ENCODE measurements at regions not wholly inside any gene's neighbourhood (a gene's known extent, or its start where the extent isn't known, plus 50 kb on each side); places are given as distances from the start of the nearest gene placed in this dataset.
A peak's percentile ranks its signal among the peaks of the same experiment; 100 is the strongest.
"Not testable (repeated sequence)": the region's sequence is repeated elsewhere in the genome, so short reads cannot be mapped to it uniquely, and the experiment has no call there.

DNA sequence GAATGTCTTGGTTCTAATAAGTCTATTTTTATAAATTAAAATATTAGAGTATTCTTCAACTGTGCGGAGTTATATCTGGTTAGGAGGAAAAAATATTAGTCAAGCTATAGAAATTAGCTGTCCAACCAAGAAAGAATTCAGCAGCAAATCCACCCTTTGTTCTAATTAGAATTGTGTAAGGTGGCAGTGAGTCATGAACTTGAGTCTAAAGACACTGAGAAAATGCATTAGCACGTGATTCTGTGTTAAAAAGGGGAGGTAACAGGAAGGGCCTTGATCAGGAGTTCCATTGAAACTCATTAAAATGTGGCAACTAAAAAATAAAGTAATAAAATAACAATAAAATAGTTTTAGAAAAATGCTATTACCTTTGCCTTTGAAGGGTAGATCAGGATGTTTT, 398.2 kb upstream of the RGS18 start:
- H3K27ac ChIP-seq = no peak overlapping the region
- Mint-ChIP-seq H3K27ac (no peak overlapping the region), H3K9me3 (no peaks in the 10 kb centered on the region), H3K36me3 (no peaks in the 10 kb centered on the region), H3K4me1 (no peaks in the 10 kb centered on the region), H3K4me3 (no peak overlapping the region), H3K27me3 (ENCODE audit: insufficient read depth, low read depth) (peaks cover 2% of the 10 kb centered on the region)
- H3K4me2 ChIP-seq = no peak overlapping the region
- H3K4me3 ChIP-seq = no peak overlapping the region
- TF ChIP-seq EZH2phosphoT487 (IDR thresholded peaks at IDR 0.05) (no peak), EZH2 (IDR thresholded peaks at IDR 0.05) (no peak), CTCF (IDR thresholded peaks at IDR 0.05) (no peak)
- no peaks in the 10 kb centered on the region for H3K36me3 ChIP-seq
- no peaks in the 10 kb centered on the region for H3K27me3 ChIP-seq
- no peaks in the 10 kb centered on the region for H3K79me2 ChIP-seq (ENCODE audit: low read depth)
- H2AFZ ChIP-seq (replicated peaks) = no peak overlapping the region
- no peaks in the 10 kb centered on the region for H3F3A ChIP-seq (ENCODE audit: low read depth)
- H3K9ac ChIP-seq = no peak overlapping the region
- no peaks in the 10 kb centered on the region for H3K9me3 ChIP-seq (ENCODE audit: low read depth)
- H4K20me1 ChIP-seq (ENCODE audit: low read depth) = no peaks in the 10 kb centered on the region
- DNase-seq (ENCODE audit: low spot score) = no peak
- H3K4me1 ChIP-seq = no peaks in the 10 kb centered on the region

- Mint-ChIP-seq H3K36me3 (no peaks in the 10 kb centered on the region), H3K4me1 (no peaks in the 10 kb centered on the region), H3K27me3 (ENCODE audit: insufficient read depth, low read depth) (no peaks in the 10 kb centered on the region), H3K27ac (no peak overlapping the region), H3K4me3 (no peak overlapping the region), H3K9me3 (no peaks in the 10 kb centered on the region)
- Histone ChIP-seq H3K4me1 (no peaks in the 10 kb centered on the region), H2AFZ (replicated peaks) (no peak overlapping the region), H3K4me3 (no peak overlapping the region), H3K27me3 (no peaks in the 10 kb centered on the region), H3K36me3 (no peaks in the 10 kb centered on the region), H3F3A (ENCODE audit: low read depth) (no peaks in the 10 kb centered on the region), H4K20me1 (ENCODE audit: low read depth) (no peaks in the 10 kb centered on the region), H3K9me3 (ENCODE audit: low read depth) (no peaks in the 10 kb centered on the region), H3K4me2 (no peak overlapping the region), H3K79me2 (ENCODE audit: low read depth) (no peaks in the 10 kb centered on the region), H3K9ac (no peak overlapping the region), H3K27ac (no peak overlapping the region)
- TF ChIP-seq EZH2 (IDR thresholded peaks at IDR 0.05) = no peak
- TF ChIP-seq CTCF (IDR thresholded peaks at IDR 0.05) = no peak
- TF ChIP-seq EZH2phosphoT487 (IDR thresholded peaks at IDR 0.05) = no peak
- no peak for DNase-seq (ENCODE audit: low spot score)
Measured at GRCh38 chr1:191788551-191788950, 369.7 kb upstream of the RGS18 start.

GRCh38 chr1:191798178-191798577, 360.1 kb upstream of the RGS18 start:
- H3K4me3 Mint-ChIP-seq = no peak overlapping the region
- no peaks in the 10 kb centered on the region for H3K36me3 Mint-ChIP-seq
- Histone ChIP-seq H3F3A (ENCODE audit: low read depth) (no peaks in the 10 kb centered on the region), H4K20me1 (ENCODE audit: low read depth) (no peaks in the 10 kb centered on the region), H3K79me2 (ENCODE audit: low read depth) (no peaks in the 10 kb centered on the region), H3K27ac (no peak overlapping the region), H3K4me1 (no peaks in the 10 kb centered on the region), H3K4me2 (no peak overlapping the region), H3K36me3 (no peaks in the 10 kb centered on the region), H2AFZ (replicated peaks) (no peak overlapping the region), H3K9me3 (ENCODE audit: low read depth) (no peaks in the 10 kb centered on the region), H3K4me3 (no peak overlapping the region), H3K27me3 (no peaks in the 10 kb centered on the region), H3K9ac (no peak overlapping the region)
- H3K4me1 Mint-ChIP-seq = no peaks in the 10 kb centered on the region
- H3K9me3 Mint-ChIP-seq = no peaks in the 10 kb centered on the region
- H3K27me3 Mint-ChIP-seq (ENCODE audit: insufficient read depth, low read depth) = no peaks in the 10 kb centered on the region
- no peak for DNase-seq (ENCODE audit: low spot score)
- TF ChIP-seq EZH2 (IDR thresholded peaks at IDR 0.05) = no peak
- TF ChIP-seq EZH2phosphoT487 (IDR thresholded peaks at IDR 0.05) = no peak
- no peak for TF ChIP-seq CTCF (IDR thresholded peaks at IDR 0.05)
- no peak overlapping the region for H3K27ac Mint-ChIP-seq

GRCh38 chr1:191804311-191804710, 354.0 kb upstream of the RGS18 start:
- Histone ChIP-seq H4K20me1 (ENCODE audit: low read depth) (no peaks in the 10 kb centered on the region), H2AFZ (replicated peaks) (peak overlapping the region; percentile 85), H3K27ac (no peak overlapping the region), H3K36me3 (no peaks in the 10 kb centered on the region), H3K4me3 (no peak overlapping the region), H3K27me3 (no peaks in the 10 kb centered on the region), H3K79me2 (ENCODE audit: low read depth) (no peaks in the 10 kb centered on the region), H3K4me1 (no peaks in the 10 kb centered on the region), H3F3A (ENCODE audit: low read depth) (no peaks in the 10 kb centered on the region), H3K9ac (no peak overlapping the region), H3K4me2 (no peak overlapping the region), H3K9me3 (ENCODE audit: low read depth) (no peaks in the 10 kb centered on the region)
- Mint-ChIP-seq H3K27me3 (ENCODE audit: insufficient read depth, low read depth) (no peaks in the 10 kb centered on the region), H3K36me3 (no peaks in the 10 kb centered on the region), H3K27ac (no peak overlapping the region), H3K4me3 (no peak overlapping the region), H3K4me1 (no peaks in the 10 kb centered on the region), H3K9me3 (no peaks in the 10 kb centered on the region)
- DNase-seq (ENCODE audit: low spot score) = peak; percentile 3
- TF ChIP-seq CTCF (IDR thresholded peaks at IDR 0.05) = no peak
- TF ChIP-seq EZH2phosphoT487 (IDR thresholded peaks at IDR 0.05) = no peak
- TF ChIP-seq EZH2 (IDR thresholded peaks at IDR 0.05) = no peak

- not testable (repeated sequence) for H3K9ac ChIP-seq; H3K9me3 ChIP-seq (ENCODE audit: low read depth); H3K79me2 ChIP-seq (ENCODE audit: low read depth); H3K27me3 ChIP-seq; H3K4me3 ChIP-seq; H3K4me1 ChIP-seq; H3K4me1 Mint-ChIP-seq; DNase-seq (ENCODE audit: low spot score); H3K4me3 Mint-ChIP-seq; H4K20me1 ChIP-seq (ENCODE audit: low read depth); H3K27ac Mint-ChIP-seq; H2AFZ ChIP-seq (replicated peaks); H3K27me3 Mint-ChIP-seq (ENCODE audit: insufficient read depth, low read depth); H3K36me3 ChIP-seq; H3K27ac ChIP-seq; H3F3A ChIP-seq (ENCODE audit: low read depth); H3K4me2 ChIP-seq; H3K36me3 Mint-ChIP-seq
- peaks cover 11% of the 10 kb centered on the region for H3K9me3 Mint-ChIP-seq
Measured at GRCh38 chr1:191813593-191813992, 344.7 kb upstream of the RGS18 start.
